HFF-Myc (cell line): ENCODE measurements at regions not wholly inside any gene's neighbourhood (a gene's known extent, or its start where the extent isn't known, plus 50 kb on each side); places are given as distances from the start of the nearest gene placed in this dataset.

Experiments
- DNase-seq: peaks from one replicate; pipeline ENCODE4 v3.0.0-alpha.2; 2011; ENCODE audit warnings: low read depth; ENCODE audit errors: extremely low read depth
- H3K4me3 ChIP-seq: replicated peaks from 2 replicates; pipeline ENCODE4 v1.5.1; 2011; ENCODE audit warnings: low read depth, mild to moderate bottlenecking, control low read depth, low read length
- CTCF ChIP-seq: IDR thresholded peaks from 2 replicates; pipeline ENCODE4 v1.5.1; 2012; ENCODE audit warnings: mild to moderate bottlenecking, low read depth, low read length, control low read depth; ENCODE audit errors: missing control alignments

- no peak for TF ChIP-seq CTCF
- no peak for DNase-seq
- no peak overlapping the region for H3K4me3 ChIP-seq
Measured at GRCh38 chr5:158637039-158637438, 462.7 kb downstream of the EBF1 start.

GRCh38 chr5:158635565-158635964, 464.2 kb downstream of the EBF1 start:
- no peak for DNase-seq
- no peak for TF ChIP-seq CTCF
- no peak overlapping the region for H3K4me3 ChIP-seq

- TF ChIP-seq CTCF: no peak
- no peak overlapping the region for H3K4me3 ChIP-seq
- DNase-seq: peak; percentile 70
Measured at GRCh38 chr5:158634714-158635113, 465.0 kb downstream of the EBF1 start.

- no peak overlapping the region for H3K4me3 ChIP-seq
- no peak for TF ChIP-seq CTCF
- no peak for DNase-seq
Measured at GRCh38 chr5:158629591-158630312, 470.0 kb downstream of the EBF1 start.

- H3K4me3 ChIP-seq: no peak overlapping the region
- no peak for TF ChIP-seq CTCF
- no peak for DNase-seq
Measured at GRCh38 chr5:158626718-158627117, 473.0 kb downstream of the EBF1 start.

- H3K4me3 ChIP-seq: no peak overlapping the region
- no peak for TF ChIP-seq CTCF
- no peak for DNase-seq
Measured at GRCh38 chr5:158623971-158624370, 475.7 kb downstream of the EBF1 start.

- DNase-seq: no peak
- H3K4me3 ChIP-seq: no peak overlapping the region
- no peak for TF ChIP-seq CTCF
Measured at GRCh38 chr5:158621391-158621790, 478.3 kb downstream of the EBF1 start.
